K562 (cell line): ENCODE measurements at regions not wholly inside any gene's neighbourhood (a gene's known extent, or its start where the extent isn't known, plus 50 kb on each side); places are given as distances from the start of the nearest gene placed in this dataset.

Source experiments
- ATAC-seq: fragments of 200-7000 bp; cut with Tn5 transposase; 3 replicates; pipeline ENCODE4 v1.9.1; 2020; ENCODE audit warnings: moderate library complexity
- BruUV-seq: library from RNA; stranded (reverse); fragments of 400-500 nt; replicated peaks from 2 replicates; lab custom pipeline; 2021; lab: Mats Ljungman, UMichigan
- CTCF ChIA-PET: fragments of 300-600 bp; formaldehyde crosslinking; extraction: SDS; loops from one replicate; lab custom pipeline; 2021; ENCODE audit warnings: low intra/inter-chr PET ratio; lab: Yijun Ruan, JAX
- POLR2A ChIA-PET: fragments of 300-600, 350-650 bp; sonication (Branson Sonifier 250); formaldehyde crosslinking; extraction: SDS; loops from one replicate; lab custom pipeline; 2021; ENCODE audit warnings: antibody characterized with exemption, inconsistent platforms; lab: Yijun Ruan, JAX
- DNase-seq, 4 experiments: peaks; one replicate each; pipeline versions ENCODE4 v3.0.0 to v3.0.0-alpha.2; 2011 to 2018; ENCODE audit warnings: low spot score in 3 of 4, mixed read lengths in 3 of 4; ENCODE audit errors: extremely low read depth in 1 of 4
- FAIRE-seq: peaks from 2 replicates; lab custom pipeline; 2011; peaks lifted over from hg19 to GRCh38; lab: Jason Lieb, UNC
- H2AFZ ChIP-seq: 2 replicates; pipeline ENCODE4 v1.6.0; 2011; ENCODE audit warnings: low read depth, low read length, control low read depth, inconsistent platforms
- H3K27ac ChIP-seq: fragments of 200-600 bp; 3 replicates; pipeline ENCODE4 v1.8.0; 2011; ENCODE audit warnings: low read depth, mild to moderate bottlenecking, control low read depth, inconsistent platforms, low read length, moderate library complexity, mixed read lengths; ENCODE audit errors: extremely low read depth
- H3K27me3 ChIP-seq, 2 experiments: fragments of 300-600 bp in 1 of 2; 2 replicates in 1 of 2; 3 replicates in 1 of 2; pipeline versions ENCODE4 v1.6.0 to v1.8.0; 2011; ENCODE audit warnings: inconsistent platforms in 2 of 2, low read length in 2 of 2, mild to moderate bottlenecking in 1 of 2, mixed read lengths in 1 of 2, moderate library complexity in 1 of 2; ENCODE audit not compliant: control insufficient read depth in 2 of 2, insufficient read depth in 2 of 2
- H3K36me3 ChIP-seq: fragments of 300-600 bp; 3 replicates; pipeline ENCODE4 v1.8.0; 2011; ENCODE audit warnings: mild to moderate bottlenecking, low read length, inconsistent platforms; ENCODE audit not compliant: control insufficient read depth, insufficient read depth
- H3K4me1 ChIP-seq, 2 experiments: fragments of 200-600 bp in 1 of 2; replicated peaks in 1 of 2; 2 replicates in 1 of 2; 3 replicates in 1 of 2; pipeline versions ENCODE4 v1.5.1 to v1.8.0; 2011; ENCODE audit warnings: inconsistent platforms in 2 of 2, low read length in 2 of 2, mild to moderate bottlenecking in 1 of 2, mixed read lengths in 1 of 2, moderate library complexity in 1 of 2; ENCODE audit not compliant: control insufficient read depth in 2 of 2, insufficient read depth in 2 of 2
- H3K4me2 ChIP-seq: 2 replicates; pipeline ENCODE4 v1.6.1; 2011; ENCODE audit warnings: low read length, control low read depth, inconsistent platforms, mixed read lengths; ENCODE audit not compliant: insufficient read depth
- H3K4me3 ChIP-seq: fragments of 200-600 bp; sonication (generic), shearing (Covaris generic); 2 replicates; pipeline ENCODE4 v1.5.1; 2016; ENCODE audit warnings: control low read depth, inconsistent platforms
- H3K79me2 ChIP-seq: fragments of 200-600 bp; 3 replicates; pipeline ENCODE4 v1.8.0; 2011; ENCODE audit warnings: low read length, inconsistent platforms; ENCODE audit not compliant: control insufficient read depth, insufficient read depth
- H3K9ac ChIP-seq, 2 experiments: 2 replicates each; pipeline versions ENCODE4 v1.6.0 to v1.6.1; 2011; ENCODE audit warnings: low read depth in 2 of 2, low read length in 2 of 2, control low read depth in 1 of 2, inconsistent platforms in 1 of 2, mild to moderate bottlenecking in 1 of 2, mixed read lengths in 1 of 2; ENCODE audit not compliant: insufficient read depth in 1 of 2
- H3K9me1 ChIP-seq: one replicate; pipeline ENCODE4 v1.6.0; 2011; ENCODE audit warnings: inconsistent platforms, mild to moderate bottlenecking, low read length, moderate library complexity; ENCODE audit not compliant: control insufficient read depth, insufficient read depth
- H3K9me3 ChIP-seq: replicated peaks from 2 replicates; pipeline ENCODE4 v1.5.1; 2011; ENCODE audit warnings: low read depth, low read length, inconsistent platforms; ENCODE audit not compliant: control insufficient read depth, insufficient read depth
- H4K20me1 ChIP-seq: replicated peaks from 2 replicates; pipeline ENCODE4 v1.6.1; 2011; ENCODE audit warnings: low read length, inconsistent platforms, mixed read lengths; ENCODE audit not compliant: control insufficient read depth, insufficient read depth
- AFF1 ChIP-seq, 2 experiments: fragments of 450-650 bp; IDR thresholded peaks; 2 replicates each; pipeline ENCODE4 v1.6.1; 2018; ENCODE audit warnings: mild to moderate bottlenecking in 2 of 2, low read depth in 1 of 2; ENCODE audit not compliant: partially characterized antibody in 2 of 2
- ARID4B ChIP-seq: sonication (generic); formaldehyde crosslinking; IDR thresholded peaks from 2 replicates; pipeline ENCODE4 v1.8.0; 2022; ENCODE audit warnings: mild to moderate bottlenecking, missing genetic modification reagents
- CHAMP1 ChIP-seq: fragments of 450-650 bp; IDR thresholded peaks from 2 replicates; pipeline ENCODE4 v1.6.1; 2016; ENCODE audit warnings: mild to moderate bottlenecking
- E2F3 ChIP-seq: fragments of 250-450 bp; sonication (Bioruptor Pico); IDR thresholded peaks from 2 replicates; pipeline ENCODE4 v1.4.0; 2020; ENCODE audit warnings: mild to moderate bottlenecking
- NBN ChIP-seq: fragments of 450-650 bp; IDR thresholded peaks from 2 replicates; pipeline ENCODE4 v1.6.1; 2016; ENCODE audit warnings: low read depth, mild to moderate bottlenecking
- ZNF140 ChIP-seq: fragments of 250-450 bp; sonication (Bioruptor Pico); IDR thresholded peaks from 2 replicates; pipeline ENCODE4 v1.8.0; 2021; ENCODE audit warnings: moderate library complexity, mild to moderate bottlenecking, inconsistent platforms
- ZNF232 ChIP-seq: sonication (generic); formaldehyde crosslinking; IDR thresholded peaks from 2 replicates; pipeline ENCODE4 v1.8.0; 2022; ENCODE audit warnings: mild to moderate bottlenecking, missing genetic modification reagents
- ZNF277 ChIP-seq: fragments of 250-450 bp; sonication (Bioruptor Pico); IDR thresholded peaks from 2 replicates; pipeline ENCODE4 v1.8.0; 2022; ENCODE audit warnings: inconsistent platforms, mild to moderate bottlenecking, moderate library complexity, borderline replicate concordance
- ZNF77 ChIP-seq: fragments of 250-450 bp; sonication (Bioruptor Pico); IDR thresholded peaks from 2 replicates; pipeline ENCODE4 v1.5.0; 2020
- WGBS: fragments of 100-300 bp; shearing (Covaris generic); methylation state at CpG from one replicate; pipeline ENCODE4 v1.1.6; 2016; ENCODE audit warnings: low coverage, mixed read lengths; ENCODE audit not compliant: insufficient coverage; ENCODE audit errors: missing lambda C conversion rate; 5-methylcytosine and 5-hydroxymethylcytosine counted together
- in situ Hi-C: fragments of 300-500 bp; cut with MboI; formaldehyde crosslinking; loops from 4 replicates; pipeline ENCODE4 v1.15.0; 2018; ENCODE audit warnings: inconsistent platforms, mixed read lengths
- intact Hi-C: fragments of 100-400 bp; cut with micrococcal nuclease; formaldehyde crosslinking; loops from 2 replicates; pipeline ENCODE4 v1.14.2; 2022

GRCh38 chr10:2703953-2704352, 363.4 kb upstream of the PFKP start:
- no peaks in the 10 kb centered on the region for H3K9me1 ChIP-seq
- no peak for DNase-seq
- no peaks in the 10 kb centered on the region for H3K4me1 ChIP-seq
- no peak overlapping the region for H3K4me2 ChIP-seq
- no TSS peak for BruUV-seq
- WGBS = 0% methylated on average over 3 of the region's 3 CpGs
- ATAC-seq = no peak
- no peaks in the 10 kb centered on the region for H3K79me2 ChIP-seq
- H3K9me3 ChIP-seq = no peaks in the 10 kb centered on the region
- no peaks in the 10 kb centered on the region; a peak in 1 of 5 replicates for H3K27me3 ChIP-seq
- no peak for FAIRE-seq
- no peak overlapping the region for H2AFZ ChIP-seq
- no peak overlapping the region for H3K27ac ChIP-seq
- CTCF ChIA-PET = no interaction called here
- H3K4me3 ChIP-seq = no peak overlapping the region
- H3K36me3 ChIP-seq = no peaks in the 10 kb centered on the region
- H4K20me1 ChIP-seq = no peaks in the 10 kb centered on the region
- POLR2A ChIA-PET = no interaction called here
- intact Hi-C loops = no loop called here
- no peak overlapping the region for H3K9ac ChIP-seq
- in situ Hi-C loops = no loop called here
- no peak for TF ChIP-seq NBN
- TF ChIP-seq ZNF232 = no peak
- no peak for TF ChIP-seq E2F3
- no peak for TF ChIP-seq ZNF140 (CRISPR knock-in tag)
- no peak for TF ChIP-seq ZNF277 (CRISPR knock-in tag)
- no peak for TF ChIP-seq ZNF77
- TF ChIP-seq AFF1 (IDR thresholded peaks at IDR 0.05; ENCODE audit: low read depth in 1 of 2, partially characterized antibody in 2 of 2) = no peak
- TF ChIP-seq ARID4B (CRISPR knock-in tag) = no peak
- no peak for TF ChIP-seq CHAMP1
